Right lobe of liver (tissue), 6 donors: ENCODE measurements at regions not wholly inside any gene's neighbourhood (a gene's known extent, or its start where the extent isn't known, plus 50 kb on each side); places are given as distances from the start of the nearest gene placed in this dataset.

ENCODE experiments used
- ATAC-seq, 4 donors: fragments of 200-7000 bp; cut with Tn5 transposase; one replicate each; pipeline ENCODE4 v1.9.1; 2020; ENCODE audit warnings: mild to moderate bottlenecking in 4 of 4, moderate library complexity in 4 of 4
- DNase-seq, 3 donors: peaks; one replicate each; pipeline ENCODE4 v3.0.0-alpha.2; 2020
- H3K27ac ChIP-seq, 3 donors: fragments of 200-600 bp; one replicate each; pipeline ENCODE4 v1.8.0; 2022
- H3K27me3 ChIP-seq, 2 donors: fragments of 200-600 bp; one replicate each; pipeline ENCODE4 v1.8.0; 2022
- H3K36me3 ChIP-seq, 4 donors: fragments of 200-600 bp; sonication (generic) in 1 of 4; one replicate each; pipeline versions ENCODE4 v1.5.1 to v1.8.0; 2017 to 2022; ENCODE audit warnings: control low read depth in 1 of 4
- H3K4me1 ChIP-seq, 4 donors: fragments of 200-600 bp; sonication (generic) in 1 of 4; one replicate each; pipeline versions ENCODE4 v1.5.1 to v1.8.0; 2017 to 2022; ENCODE audit warnings: control low read depth in 1 of 4
- H3K4me3 ChIP-seq, 3 donors: fragments of 200-600 bp; one replicate each; pipeline ENCODE4 v1.8.0; 2022
- H3K9me3 ChIP-seq, 4 donors: fragments of 200-600 bp; sonication (generic) in 1 of 4; one replicate each; pipeline versions ENCODE4 v1.5.1 to v1.8.0; 2017 to 2022; ENCODE audit warnings: control low read depth in 1 of 4
- CTCF ChIP-seq, 4 donors: fragments of 200-600 bp in 3 of 4; fragments of 450-650 bp in 1 of 4; IDR thresholded peaks; one replicate each; pipeline versions ENCODE4 v1.5.1 to v1.8.0; 2016 to 2022; ENCODE audit warnings: antibody characterized with exemption in 4 of 4, mild to moderate bottlenecking in 2 of 4
- POLR2A ChIP-seq: fragments of 450-650 bp; IDR thresholded peaks from one replicate; pipeline ENCODE4 v1.6.1; 2017; ENCODE audit warnings: antibody characterized with exemption, mild to moderate bottlenecking
- WGBS: methylation state at CpG from one replicate; pipeline ENCODE4 v1.1.6; 2018; ENCODE audit warnings: low coverage, low lambda C conversion rate; ENCODE audit not compliant: insufficient coverage; ENCODE audit errors: missing lambda C conversion rate; 5-methylcytosine and 5-hydroxymethylcytosine counted together
- intact Hi-C, 2 donors: fragments of 100-400 bp; cut with DNase I; formaldehyde crosslinking; loops; one replicate each; pipeline versions ENCODE4 v1.11.2 to v1.14.1; 2022
- donor health status: DM: no; HTN: yes; CAD: no.
- donor health status: DM: no; HTN: no; CAD: no.
- donor health status: DM: no; HTN: no; CAD: no.
- donor health status: DM: no; HTN: yes; CAD: no.
- donor health status: DM: no; HTN: yes; CAD: no.

DNA sequence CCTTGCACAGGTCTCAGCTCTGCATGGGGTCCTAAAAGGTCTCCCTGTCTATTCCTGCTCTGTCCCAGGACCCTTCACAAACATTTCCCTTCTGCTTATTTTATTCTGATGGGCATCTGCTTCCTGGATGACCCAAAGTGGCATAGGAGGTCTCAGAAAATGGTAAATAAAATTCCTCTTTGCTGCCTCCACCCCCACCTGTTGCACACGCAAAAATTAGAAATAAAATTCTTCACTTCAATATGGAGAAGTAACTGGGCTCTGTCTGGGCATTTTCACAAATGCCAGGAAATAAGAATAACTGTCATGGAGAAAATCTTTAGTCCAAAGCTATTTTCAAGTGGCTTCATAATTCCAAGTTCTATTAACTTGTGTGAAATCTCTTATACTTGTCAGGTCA is 106.6 kb upstream of the MAP1B start:
- intact Hi-C loops, result no loop called here
- H3K36me3 ChIP-seq, result no peaks in the 10 kb centered on the region
- no peak overlapping the region for H3K27ac ChIP-seq
- no peak for ATAC-seq
- no peak overlapping the region for H3K4me3 ChIP-seq
- no peaks in the 10 kb centered on the region for H3K27me3 ChIP-seq
- DNase-seq, result no peak
- no peaks in the 10 kb centered on the region for H3K9me3 ChIP-seq
- 67% methylated on average over 1 of the region's 1 CpG for WGBS
- no peaks in the 10 kb centered on the region for H3K4me1 ChIP-seq
- TF ChIP-seq CTCF (IDR thresholded peaks at IDR 0.05) (no peak), POLR2A (no peak)

DNA sequence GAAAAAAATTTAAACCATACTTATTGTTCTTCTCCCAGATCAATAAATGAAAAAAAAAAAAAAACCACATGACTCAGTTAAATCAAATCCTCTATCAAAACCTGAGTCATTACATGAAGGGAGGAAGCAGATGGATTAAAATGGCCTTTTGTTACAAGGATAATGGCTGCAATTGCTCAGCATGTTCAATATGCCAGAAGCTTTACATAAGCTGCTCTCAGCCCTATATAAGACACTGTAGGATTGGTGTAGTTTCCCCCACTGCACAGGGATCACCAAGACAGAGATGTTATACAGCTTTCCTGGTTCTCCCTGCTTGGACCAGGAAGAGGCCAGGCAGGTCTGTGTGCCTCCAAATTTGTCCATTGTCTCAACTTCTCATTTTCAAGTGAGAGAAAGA is 101.6 kb upstream of the MAP1B start:
- Histone ChIP-seq H3K4me1 (no peaks in the 10 kb centered on the region), H3K4me3 (no peak overlapping the region), H3K36me3 (no peaks in the 10 kb centered on the region), H3K9me3 (no peaks in the 10 kb centered on the region), H3K27me3 (no peaks in the 10 kb centered on the region), H3K27ac (no peak overlapping the region)
- ATAC-seq, result no peak
- intact Hi-C loops, result no loop called here
- DNase-seq, result no peak
- no peak for TF ChIP-seq POLR2A
- TF ChIP-seq CTCF (IDR thresholded peaks at IDR 0.05), result no peak

DNA sequence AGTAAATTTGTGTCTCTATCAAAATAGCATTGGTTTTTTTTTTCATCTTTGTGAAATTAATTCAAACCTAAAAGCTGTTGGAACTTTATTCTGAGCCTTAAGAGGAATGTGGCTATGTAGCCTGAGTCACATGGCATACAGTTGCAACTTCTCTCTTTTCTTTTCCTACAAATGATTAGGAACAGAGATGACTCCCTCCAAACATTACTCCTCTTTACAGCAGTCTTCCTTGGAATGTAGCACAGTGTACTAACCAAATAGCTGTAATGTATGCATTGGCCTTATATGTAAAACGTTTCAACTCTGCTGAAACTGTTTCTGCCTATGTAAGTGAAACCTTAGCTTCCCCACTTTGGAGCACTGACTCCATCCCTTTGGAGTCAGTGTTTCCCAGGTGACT is 100.9 kb upstream of the MAP1B start:
- TF ChIP-seq POLR2A (no peak), CTCF (IDR thresholded peaks at IDR 0.05) (no peak)
- Histone ChIP-seq H3K36me3 (no peaks in the 10 kb centered on the region), H3K4me1 (no peaks in the 10 kb centered on the region), H3K27me3 (no peaks in the 10 kb centered on the region), H3K4me3 (no peak overlapping the region), H3K27ac (no peak overlapping the region), H3K9me3 (no peaks in the 10 kb centered on the region)
- 13% methylated on average over 1 of the region's 1 CpG for WGBS
- DNase-seq (no peak), ATAC-seq (no peak)
- intact Hi-C loops, result no loop called here

GRCh38 chr5:72007336-72008111 is 99.8 kb upstream of the MAP1B start:
- Histone ChIP-seq H3K9me3 (no peaks in the 10 kb centered on the region), H3K27ac (no peak overlapping the region), H3K36me3 (no peaks in the 10 kb centered on the region), H3K27me3 (no peaks in the 10 kb centered on the region), H3K4me1 (no peaks in the 10 kb centered on the region), H3K4me3 (no peak overlapping the region)
- DNase-seq, result no peak
- intact Hi-C loops, result no loop called here
- 55% methylated on average over 7 of the region's 7 CpGs for WGBS
- TF ChIP-seq CTCF (IDR thresholded peaks at IDR 0.05), result no peak
- ATAC-seq, result no peak

DNA sequence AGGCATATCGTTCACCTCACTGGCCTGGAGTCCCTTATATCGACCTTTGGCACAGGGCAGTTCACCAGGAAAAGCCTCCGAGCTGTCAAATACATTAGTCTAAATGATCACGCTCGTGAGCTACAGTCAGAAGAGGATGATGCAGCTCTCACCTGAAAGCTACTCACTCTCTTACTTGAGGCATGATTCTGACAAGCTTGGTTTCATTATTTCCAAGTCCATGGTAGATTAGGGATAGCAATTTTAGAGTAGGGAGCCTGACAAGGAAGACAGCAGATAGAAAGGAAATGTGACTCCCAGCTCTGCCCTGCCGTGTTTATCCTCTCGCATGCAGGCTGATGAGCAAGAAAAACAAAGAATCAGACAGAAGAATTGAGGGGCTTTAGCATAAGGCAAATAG is 98.0 kb upstream of the MAP1B start:
- TF ChIP-seq POLR2A, result no peak
- TF ChIP-seq CTCF (IDR thresholded peaks at IDR 0.05), result no peak
- intact Hi-C loops, result no loop called here
- no peak overlapping the region for H3K27ac ChIP-seq
- WGBS, result 11% methylated on average over 7 of the region's 7 CpGs
- no peak overlapping the region for H3K4me3 ChIP-seq
- ATAC-seq (peak in 1 of 4 donors; percentile 37), DNase-seq (no peak)
- no peaks in the 10 kb centered on the region for H3K9me3 ChIP-seq
- H3K4me1 ChIP-seq, result no peaks in the 10 kb centered on the region
- no peaks in the 10 kb centered on the region for H3K27me3 ChIP-seq
- no peaks in the 10 kb centered on the region for H3K36me3 ChIP-seq
